ENCODE measurements at regions not wholly inside any gene's neighbourhood (a gene's known extent, or its start where the extent isn't known, plus 50 kb on each side); places are given as distances from the start of the nearest gene placed in this dataset.

DNA sequence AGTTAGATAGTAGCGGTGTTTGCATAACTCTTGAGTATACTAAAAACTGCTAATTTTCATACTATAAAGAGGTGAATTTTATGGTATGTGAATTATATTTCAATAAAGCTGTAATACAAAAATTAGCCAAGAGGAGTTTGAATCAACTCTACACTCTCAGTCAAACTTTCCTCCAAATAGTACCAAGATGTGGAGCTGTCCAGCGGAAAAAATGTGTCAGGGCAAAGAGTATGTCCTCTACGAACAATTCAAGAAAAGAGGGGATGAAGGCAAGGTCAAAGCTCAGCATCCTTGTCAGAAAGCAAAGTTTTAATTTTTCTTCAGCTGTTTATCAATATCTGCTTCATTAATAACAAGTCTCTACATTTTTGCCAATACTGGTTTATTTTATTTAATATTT lies 51.8 kb upstream of the CDC14C start:
- Histone ChIP-seq H3K4me1 (ENCODE audit: insufficient read depth, low read length) (peaks cover 3% of the 10 kb centered on the region; the same call in 1 of the 2 replicates), H3K9me3 (ENCODE audit: control insufficient read depth, low read depth, low read length) (no peaks in the 10 kb centered on the region), H3T11ph (ENCODE audit: low read length) (no peak overlapping the region), H3K56ac (ENCODE audit: insufficient read length, low read depth, low read length) (no peak overlapping the region), H3K14ac (ENCODE audit: insufficient read depth, low read length) (no peak overlapping the region), H2AFZ (ENCODE audit: low read length) (no peak overlapping the region), H3K79me1 (ENCODE audit: insufficient read depth, low read depth, low read length, poor library complexity, severe bottlenecking) (no peaks in the 10 kb centered on the region), H3K27me3 (ENCODE audit: insufficient read depth, low read length) (no peaks in the 10 kb centered on the region; the same call in 1 of the 2 replicates), H4K5ac (ENCODE audit: insufficient read length, low read depth, low read length) (no peak overlapping the region), H4K20me1 (ENCODE audit: control insufficient read depth, insufficient read depth, insufficient read length) (no peaks in the 10 kb centered on the region), H3K9ac (ENCODE audit: extremely low read depth, insufficient read length, low read length) (no peak overlapping the region), H3K79me2 (ENCODE audit: insufficient read depth, low read length) (no peaks in the 10 kb centered on the region), H2AK5ac (ENCODE audit: insufficient read length, low read length) (no peak overlapping the region), H2BK12ac (ENCODE audit: insufficient read length, low read depth, low read length) (no peak overlapping the region), H4K91ac (ENCODE audit: insufficient read length, low read depth, low read length) (no peak overlapping the region), H4K8ac (replicated peaks; ENCODE audit: insufficient read length, low read depth, low read length) (no peak overlapping the region), H3K4ac (ENCODE audit: low read depth, low read length) (no peak overlapping the region), H2BK15ac (ENCODE audit: low read depth, low read length) (no peak overlapping the region), H2BK5ac (ENCODE audit: insufficient read length, low read length) (no peak overlapping the region), H3K27ac (ENCODE audit: insufficient read length, low read depth, low read length) (no peak overlapping the region), H2BK120ac (ENCODE audit: low read depth, low read length, poor library complexity, severe bottlenecking) (no peak overlapping the region), H2BK20ac (ENCODE audit: low read depth, low read length, poor library complexity, severe bottlenecking) (no peak overlapping the region), H3K18ac (ENCODE audit: insufficient read length, low read depth, low read length) (no peak overlapping the region), H3K23me2 (ENCODE audit: insufficient read length, low read depth, low read length, poor library complexity, severe bottlenecking) (no peaks in the 10 kb centered on the region), H3K23ac (ENCODE audit: insufficient read length, low read depth, low read length) (no peak overlapping the region), H3K4me2 (ENCODE audit: insufficient read depth, insufficient read length, low read length) (no peak overlapping the region)
- H3K27ac Mint-ChIP-seq: no peak overlapping the region
- no peaks in the 10 kb centered on the region; a peak in 1 of 7 replicates for H3K36me3 Mint-ChIP-seq (ENCODE audit: insufficient read depth in 1 of 3, low read depth in 3 of 3)
- H3K9me3 Mint-ChIP-seq: no peaks in the 10 kb centered on the region
- no peak for DNase-seq
- H3K4me3 Mint-ChIP-seq: no peak overlapping the region
- H3K27me3 Mint-ChIP-seq (ENCODE audit: low read depth): no peaks in the 10 kb centered on the region
- no CpG with 5 or more reads among the region's 3 CpGs for WGBS (ENCODE audit: extremely low coverage, insufficient read length, low lambda C conversion rate)
- TF ChIP-seq, protein P1, sequence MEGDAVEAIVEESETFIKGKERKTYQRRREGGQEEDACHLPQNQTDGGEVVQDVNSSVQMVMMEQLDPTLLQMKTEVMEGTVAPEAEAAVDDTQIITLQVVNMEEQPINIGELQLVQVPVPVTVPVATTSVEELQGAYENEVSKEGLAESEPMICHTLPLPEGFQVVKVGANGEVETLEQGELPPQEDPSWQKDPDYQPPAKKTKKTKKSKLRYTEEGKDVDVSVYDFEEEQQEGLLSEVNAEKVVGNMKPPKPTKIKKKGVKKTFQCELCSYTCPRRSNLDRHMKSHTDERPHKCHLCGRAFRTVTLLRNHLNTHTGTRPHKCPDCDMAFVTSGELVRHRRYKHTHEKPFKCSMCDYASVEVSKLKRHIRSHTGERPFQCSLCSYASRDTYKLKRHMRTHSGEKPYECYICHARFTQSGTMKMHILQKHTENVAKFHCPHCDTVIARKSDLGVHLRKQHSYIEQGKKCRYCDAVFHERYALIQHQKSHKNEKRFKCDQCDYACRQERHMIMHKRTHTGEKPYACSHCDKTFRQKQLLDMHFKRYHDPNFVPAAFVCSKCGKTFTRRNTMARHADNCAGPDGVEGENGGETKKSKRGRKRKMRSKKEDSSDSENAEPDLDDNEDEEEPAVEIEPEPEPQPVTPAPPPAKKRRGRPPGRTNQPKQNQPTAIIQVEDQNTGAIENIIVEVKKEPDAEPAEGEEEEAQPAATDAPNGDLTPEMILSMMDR (conservative IDR thresholded peaks at IDR 0.05): no peak
- H3K4me1 Mint-ChIP-seq: peaks cover 7 to 12% of the 10 kb centered on the region in 2 experiments; a peak in 3 of 4 replicates

Data from H9 (cell line).